HCT116 (cell line): ENCODE measurements at regions not wholly inside any gene's neighbourhood (a gene's known extent, or its start where the extent isn't known, plus 50 kb on each side); places are given as distances from the start of the nearest gene placed in this dataset.

Experiments used
- ATAC-seq: fragments of 200-7000 bp; cut with Tn5 transposase; 2 replicates; pipeline ENCODE4 v1.9.1; 2020; ENCODE audit warnings: mild to moderate bottlenecking, moderate library complexity
- BruUV-seq: library from RNA; stranded (reverse); fragments of 400-500 nt; replicated peaks from 2 replicates; lab custom pipeline; 2021; lab: Mats Ljungman, UMichigan
- CTCF ChIA-PET: fragments of 300-600 bp; sonication (Branson Sonifier 250); formaldehyde crosslinking; loops from one replicate; lab custom pipeline; 2021; ENCODE audit warnings: antibody characterized with exemption; lab: Charles Lee
- POLR2A ChIA-PET: fragments of 300-600, 350-600 bp; sonication (Branson Sonifier 250); formaldehyde crosslinking; loops from one replicate; lab custom pipeline; 2021; ENCODE audit warnings: antibody characterized with exemption; lab: Charles Lee
- RAD21 ChIA-PET, 2 experiments: fragments of 300-600 bp; sonication (Branson Sonifier 250); formaldehyde crosslinking; loops; one replicate each; lab custom pipeline; 2023; ENCODE audit warnings: low total read pairs in 2 of 2; ENCODE audit not compliant: uncharacterized antibody in 2 of 2, unreplicated experiment in 2 of 2, low non-redundant PET in 1 of 2; lab: Charles Lee
- DNase-seq: peaks from one replicate; pipeline ENCODE4 v3.0.0-alpha.2; 2010; ENCODE audit warnings: low read depth, low spot score
- H2AFZ ChIP-seq: fragments of 200-600 bp; shearing (Covaris generic), sonication (generic); 2 replicates; pipeline ENCODE4 v1.6.1; 2017; ENCODE audit warnings: low read depth, mixed run types, mixed read lengths, antibody characterized with exemption, low read length; ENCODE audit not compliant: poor library complexity, severe bottlenecking
- H3K27ac ChIP-seq: 2 replicates; pipeline ENCODE4 v1.5.1; 2012; ENCODE audit warnings: low read depth, low read length
- H3K27me3 ChIP-seq: fragments of 200-600 bp; sonication (generic); 2 replicates; pipeline ENCODE4 v1.6.1; 2016; ENCODE audit warnings: mixed run types, low read length, mixed read lengths; ENCODE audit not compliant: insufficient read depth
- H3K36me3 ChIP-seq, 2 experiments: fragments of 200-500 bp in 1 of 2; fragments of 200-600 bp in 1 of 2; sonication (Bioruptor generic) in 1 of 2; sonication (generic) in 1 of 2; 2 replicates each; pipeline versions ENCODE4 v1.5.1 to v1.6.1; 2014 to 2016; ENCODE audit warnings: low read length in 2 of 2, inconsistent platforms in 1 of 2, mixed read lengths in 1 of 2, mixed run types in 1 of 2; ENCODE audit not compliant: insufficient read depth in 2 of 2, control insufficient read depth in 1 of 2
- H3K4me1 ChIP-seq, 2 experiments: fragments of 200-600 bp in 1 of 2; sonication (generic) in 1 of 2; 2 replicates each; pipeline versions ENCODE4 v1.5.1 to v1.6.1; 2012 to 2017; ENCODE audit warnings: low read length in 2 of 2, inconsistent platforms in 1 of 2, mild to moderate bottlenecking in 1 of 2, mixed read lengths in 1 of 2, mixed run types in 1 of 2, moderate library complexity in 1 of 2; ENCODE audit not compliant: insufficient read depth in 2 of 2, control insufficient read depth in 1 of 2
- H3K4me2 ChIP-seq: fragments of 200-600 bp; sonication (generic); 2 replicates; pipeline ENCODE4 v1.6.1; 2017; ENCODE audit warnings: mixed run types, low read length, mixed read lengths
- H3K4me3 ChIP-seq, 2 experiments: fragments of 200-600 bp in 1 of 2; sonication (generic) in 1 of 2; replicated peaks in 1 of 2; 2 replicates each; pipeline ENCODE4 v1.5.1; 2011 to 2016; ENCODE audit warnings: low read length in 2 of 2, control low read depth in 1 of 2, low read depth in 1 of 2, mild to moderate bottlenecking in 1 of 2, mixed read lengths in 1 of 2, mixed run types in 1 of 2
- H3K79me2 ChIP-seq: fragments of 200-600 bp; sonication (generic); 2 replicates; pipeline ENCODE4 v1.6.1; 2017; ENCODE audit warnings: mild to moderate bottlenecking, mixed run types, low read length, moderate library complexity, mixed read lengths; ENCODE audit not compliant: insufficient read depth
- H3K9ac ChIP-seq: fragments of 200-600 bp; sonication (generic); 2 replicates; pipeline ENCODE4 v1.6.1; 2016; ENCODE audit warnings: low read length, mixed read lengths
- H3K9me2 ChIP-seq: fragments of 200-600 bp; sonication (generic), shearing (Covaris generic); 2 replicates; pipeline ENCODE4 v1.6.1; 2017; ENCODE audit warnings: mixed run types, mild to moderate bottlenecking, moderate library complexity; ENCODE audit not compliant: insufficient read depth
- H3K9me3 ChIP-seq, 2 experiments: fragments of 200-500 bp in 1 of 2; fragments of 200-600 bp in 1 of 2; sonication (Bioruptor generic) in 1 of 2; sonication (generic) in 1 of 2; 2 replicates each; pipeline ENCODE4 v1.6.1; 2014 to 2017; ENCODE audit warnings: low read length in 2 of 2, mixed read lengths in 2 of 2, inconsistent platforms in 1 of 2, low read depth in 1 of 2, mild to moderate bottlenecking in 1 of 2, mixed run types in 1 of 2, moderate library complexity in 1 of 2; ENCODE audit not compliant: control insufficient read depth in 1 of 2, insufficient read depth in 1 of 2
- H4K20me1 ChIP-seq: fragments of 200-600 bp; sonication (generic), shearing (Covaris generic); 2 replicates; pipeline ENCODE4 v1.6.1; 2017; ENCODE audit warnings: mixed run types, mild to moderate bottlenecking, moderate library complexity; ENCODE audit not compliant: insufficient read depth
- ATF3 ChIP-seq: IDR thresholded peaks from 2 replicates; pipeline ENCODE4 v1.6.1; 2012
- CBX3 ChIP-seq: IDR thresholded peaks from 2 replicates; pipeline ENCODE4 v1.6.1; 2012; ENCODE audit warnings: low read depth
- CEBPB ChIP-seq: IDR thresholded peaks from 2 replicates; pipeline ENCODE4 v1.6.1; 2012; ENCODE audit warnings: low read depth
- EGR1 ChIP-seq: IDR thresholded peaks from 2 replicates; pipeline ENCODE4 v1.6.1; 2012; ENCODE audit warnings: low read depth
- ELF1 ChIP-seq: IDR thresholded peaks from 2 replicates; pipeline ENCODE4 v1.6.1; 2012; ENCODE audit warnings: low read depth, borderline replicate concordance
- EZH2 ChIP-seq: fragments of 200-600 bp; sonication (generic); IDR thresholded peaks from 2 replicates; pipeline ENCODE4 v1.6.1; 2017; ENCODE audit warnings: antibody characterized with exemption, mixed run types
- FOSL1 ChIP-seq: IDR thresholded peaks from 2 replicates; pipeline ENCODE4 v1.6.1; 2012; ENCODE audit warnings: low read depth
- JUND ChIP-seq: IDR thresholded peaks from 2 replicates; pipeline ENCODE4 v1.6.1; 2012
- POLR2AphosphoS5 ChIP-seq: IDR thresholded peaks from 2 replicates; pipeline ENCODE4 v1.6.1; 2011; ENCODE audit warnings: mild to moderate bottlenecking, low read depth, low read length, moderate library complexity
- RAD21 ChIP-seq: IDR thresholded peaks from 2 replicates; pipeline ENCODE4 v1.6.1; 2012; ENCODE audit warnings: low read depth, mild to moderate bottlenecking
- YY1 ChIP-seq: IDR thresholded peaks from 2 replicates; pipeline ENCODE4 v1.6.1; 2011; ENCODE audit warnings: low read length, low read depth, moderate library complexity, mild to moderate bottlenecking; ENCODE audit not compliant: insufficient replicate concordance; ENCODE audit errors: extremely low read depth
- ZNF274 ChIP-seq: fragments of 200-500 bp; sonication (Bioruptor generic); IDR thresholded peaks from 2 replicates; pipeline ENCODE4 v1.6.1; 2014; ENCODE audit warnings: mild to moderate bottlenecking, low read depth, low read length, inconsistent platforms
- intact Hi-C: fragments of 100-400 bp; cut with micrococcal nuclease; formaldehyde crosslinking; loops from 2 replicates; pipeline ENCODE4 v1.10.0; 2022
- TF ChIP-seq, protein P1 (sequence below): IDR thresholded peaks from 2 replicates; pipeline ENCODE4 v1.6.1; 2012
- TF ChIP-seq, protein P2 (sequence below): IDR thresholded peaks from 2 replicates; pipeline ENCODE4 v1.6.1; 2011; ENCODE audit warnings: mild to moderate bottlenecking, low read length, moderate library complexity; ENCODE audit not compliant: insufficient replicate concordance; ENCODE audit errors: extremely low read depth

DNA sequence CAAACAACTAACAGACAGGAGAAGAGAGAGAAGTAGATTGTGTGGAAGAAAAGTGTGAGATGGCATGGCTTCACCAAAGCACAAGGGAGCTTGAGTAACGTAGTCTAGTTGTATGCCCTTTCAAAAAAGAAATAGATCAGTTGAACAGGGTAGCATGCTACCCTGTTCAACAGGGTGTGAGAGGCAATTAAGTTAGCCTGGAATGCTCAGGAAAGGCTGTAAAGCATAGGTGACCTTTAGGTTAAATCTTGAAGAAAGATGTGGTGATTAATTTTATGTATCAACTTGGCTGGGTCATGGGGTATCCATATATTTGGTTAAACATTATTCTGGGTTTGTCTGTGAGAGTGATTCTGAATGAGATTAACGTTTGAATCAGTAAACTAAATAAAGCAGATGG lies 61.8 kb upstream of the ZC3H15 start:
- Histone ChIP-seq H3K4me3 (no peak overlapping the region), H3K9me2 (no peaks in the 10 kb centered on the region), H3K27me3 (no peaks in the 10 kb centered on the region), H3K4me2 (no peak overlapping the region), H3K27ac (no peak overlapping the region), H2AFZ (no peak overlapping the region), H3K36me3 (no peaks in the 10 kb centered on the region), H3K4me1 (no peaks in the 10 kb centered on the region), H4K20me1 (no peaks in the 10 kb centered on the region), H3K79me2 (no peaks in the 10 kb centered on the region), H3K9me3 (no peaks in the 10 kb centered on the region), H3K9ac (no peak overlapping the region)
- POLR2A ChIA-PET, result no interaction called here
- DNase-seq, result no peak
- TF ChIP-seq ELF1, result no peak
- no peak for TF ChIP-seq ATF3
- TF ChIP-seq RAD21, result no peak
- TF ChIP-seq JUND, result no peak
- TF ChIP-seq, protein P1, sequence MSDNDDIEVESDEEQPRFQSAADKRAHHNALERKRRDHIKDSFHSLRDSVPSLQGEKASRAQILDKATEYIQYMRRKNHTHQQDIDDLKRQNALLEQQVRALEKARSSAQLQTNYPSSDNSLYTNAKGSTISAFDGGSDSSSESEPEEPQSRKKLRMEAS, result no peak
- TF ChIP-seq, protein P2, sequence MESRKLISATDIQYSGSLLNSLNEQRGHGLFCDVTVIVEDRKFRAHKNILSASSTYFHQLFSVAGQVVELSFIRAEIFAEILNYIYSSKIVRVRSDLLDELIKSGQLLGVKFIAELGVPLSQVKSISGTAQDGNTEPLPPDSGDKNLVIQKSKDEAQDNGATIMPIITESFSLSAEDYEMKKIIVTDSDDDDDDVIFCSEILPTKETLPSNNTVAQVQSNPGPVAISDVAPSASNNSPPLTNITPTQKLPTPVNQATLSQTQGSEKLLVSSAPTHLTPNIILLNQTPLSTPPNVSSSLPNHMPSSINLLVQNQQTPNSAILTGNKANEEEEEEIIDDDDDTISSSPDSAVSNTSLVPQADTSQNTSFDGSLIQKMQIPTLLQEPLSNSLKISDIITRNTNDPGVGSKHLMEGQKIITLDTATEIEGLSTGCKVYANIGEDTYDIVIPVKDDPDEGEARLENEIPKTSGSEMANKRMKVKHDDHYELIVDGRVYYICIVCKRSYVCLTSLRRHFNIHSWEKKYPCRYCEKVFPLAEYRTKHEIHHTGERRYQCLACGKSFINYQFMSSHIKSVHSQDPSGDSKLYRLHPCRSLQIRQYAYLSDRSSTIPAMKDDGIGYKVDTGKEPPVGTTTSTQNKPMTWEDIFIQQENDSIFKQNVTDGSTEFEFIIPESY, result no peak
- no peak for TF ChIP-seq YY1
- TF ChIP-seq POLR2AphosphoS5, result no peak
- no peak for TF ChIP-seq CBX3
- no peak for TF ChIP-seq EZH2
- TF ChIP-seq ZNF274, result no peak
- no peak for TF ChIP-seq FOSL1
- TF ChIP-seq CEBPB, result no peak
- TF ChIP-seq EGR1, result no peak
- BruUV-seq, result no TSS peak
- CTCF ChIA-PET, result no interaction called here
- ATAC-seq, result no peak
- RAD21 ChIA-PET, result no interaction called here
- intact Hi-C loops, result no loop called here
